GM23338 (cell line): ENCODE measurements at regions not wholly inside any gene's neighbourhood (a gene's known extent, or its start where the extent isn't known, plus 50 kb on each side); places are given as distances from the start of the nearest gene placed in this dataset.

Experiments
- ATAC-seq: fragments of 200-7000 bp; cut with Tn5 transposase; 3 replicates; pipeline ENCODE4 v1.9.1; 2020
- DNase-seq: peaks from one replicate; pipeline ENCODE4 v3.0.0-alpha.2; 2015; ENCODE audit warnings: low spot score
- H2AFZ ChIP-seq: fragments of 200-600 bp; sonication (generic); 2 replicates; pipeline ENCODE4 v1.8.0; 2016; ENCODE audit warnings: antibody characterized with exemption, mild to moderate bottlenecking, moderate library complexity
- H3F3A ChIP-seq: fragments of 200-600 bp; sonication (generic); replicated peaks from 2 replicates; pipeline ENCODE4 v1.8.0; 2017; ENCODE audit warnings: antibody characterized with exemption, mixed run types, low read depth
- H3K27ac ChIP-seq: fragments of 200-600 bp; sonication (generic); 2 replicates; pipeline ENCODE4 v1.6.1; 2016; ENCODE audit warnings: low read depth
- H3K27me3 ChIP-seq: fragments of 200-600 bp; sonication (generic); 2 replicates; pipeline ENCODE4 v1.8.0; 2016; ENCODE audit warnings: mild to moderate bottlenecking, mixed run types, moderate library complexity; ENCODE audit not compliant: insufficient read depth
- H3K36me3 ChIP-seq: fragments of 200-600 bp; sonication (generic); 2 replicates; pipeline ENCODE4 v1.8.0; 2016; ENCODE audit warnings: mild to moderate bottlenecking; ENCODE audit not compliant: insufficient read depth
- H3K4me1 ChIP-seq: fragments of 200-600 bp; sonication (generic); 2 replicates; pipeline ENCODE4 v1.8.0; 2016; ENCODE audit warnings: mild to moderate bottlenecking, moderate library complexity; ENCODE audit not compliant: insufficient read depth
- H3K4me2 ChIP-seq: fragments of 200-600 bp; sonication (generic); 2 replicates; pipeline ENCODE4 v1.7.1; 2017; ENCODE audit warnings: mixed run types
- H3K4me3 ChIP-seq: fragments of 200-600 bp; sonication (generic); 2 replicates; pipeline ENCODE4 v1.6.1; 2016; ENCODE audit warnings: mixed run types
- H3K79me2 ChIP-seq: fragments of 200-600 bp; sonication (generic); replicated peaks from 2 replicates; pipeline ENCODE4 v1.8.0; 2017; ENCODE audit warnings: mild to moderate bottlenecking; ENCODE audit not compliant: insufficient read depth
- H3K9me2 ChIP-seq: fragments of 200-600 bp; sonication (generic); 2 replicates; pipeline ENCODE4 v1.8.0; 2017; ENCODE audit not compliant: insufficient read depth
- H4K20me1 ChIP-seq: fragments of 200-600 bp; sonication (generic); replicated peaks from 2 replicates; pipeline ENCODE4 v1.8.0; 2017; ENCODE audit warnings: mild to moderate bottlenecking; ENCODE audit not compliant: insufficient read depth
- H3K27ac Mint-ChIP-seq: 2 replicates; pipeline ENCODE4 v1.8.0; 2020; ENCODE audit warnings: inconsistent platforms, mild to moderate bottlenecking, moderate library complexity, mixed read lengths
- H3K27me3 Mint-ChIP-seq: 3 replicates; pipeline ENCODE4 v1.8.0; 2022; ENCODE audit warnings: low read depth, mild to moderate bottlenecking, moderate library complexity, mixed read lengths, inconsistent platforms; ENCODE audit not compliant: insufficient read depth, poor library complexity
- H3K36me3 Mint-ChIP-seq: 3 replicates; pipeline ENCODE4 v1.8.0; 2021; ENCODE audit warnings: low read depth, mild to moderate bottlenecking, inconsistent platforms, moderate library complexity, mixed read lengths
- H3K4me1 Mint-ChIP-seq: 3 replicates; pipeline ENCODE4 v1.8.0; 2020; ENCODE audit warnings: mild to moderate bottlenecking, inconsistent platforms, mixed read lengths
- H3K4me3 Mint-ChIP-seq: 3 replicates; pipeline ENCODE4 v1.8.0; 2021; ENCODE audit warnings: moderate library complexity, mild to moderate bottlenecking, inconsistent platforms, mixed read lengths
- H3K9me3 Mint-ChIP-seq: 3 replicates; pipeline ENCODE4 v1.8.0; 2020; ENCODE audit warnings: moderate library complexity, mild to moderate bottlenecking, inconsistent platforms, mixed read lengths
- CREB1 ChIP-seq: fragments of 250-450 bp; sonication (Bioruptor Pico); IDR thresholded peaks from 2 replicates; pipeline ENCODE4 v1.5.0; 2020; ENCODE audit warnings: low read depth, mild to moderate bottlenecking, moderate library complexity
- EZH2 ChIP-seq: fragments of 200-600 bp; sonication (generic); IDR thresholded peaks from one replicate; pipeline ENCODE4 v1.8.0; 2017; ENCODE audit warnings: antibody characterized with exemption, mild to moderate bottlenecking, low read depth; ENCODE audit not compliant: unreplicated experiment
- EZH2phosphoT487 ChIP-seq: fragments of 200-600 bp; sonication (generic); IDR thresholded peaks from one replicate; pipeline ENCODE4 v1.8.1; 2018; ENCODE audit warnings: antibody characterized with exemption; ENCODE audit not compliant: unreplicated experiment
- JUNB ChIP-seq: IDR thresholded peaks from one replicate; pipeline ENCODE4 v1.6.1; 2016; ENCODE audit warnings: antibody characterized with exemption; ENCODE audit not compliant: unreplicated experiment
- NANOG ChIP-seq: IDR thresholded peaks from 2 replicates; pipeline ENCODE4 v1.6.1; 2016; ENCODE audit warnings: antibody characterized with exemption, borderline replicate concordance
- POLR2AphosphoS5 ChIP-seq: IDR thresholded peaks from 2 replicates; pipeline ENCODE4 v1.6.1; 2016; ENCODE audit warnings: antibody characterized with exemption, low read depth
- ZNF114 ChIP-seq: fragments of 250-450 bp; sonication (Bioruptor Pico); IDR thresholded peaks from 2 replicates; pipeline ENCODE4 v1.5.0; 2020; ENCODE audit warnings: mild to moderate bottlenecking, moderate library complexity
- ZNF331 ChIP-seq: fragments of 250-450 bp; sonication (Bioruptor Pico); IDR thresholded peaks from 2 replicates; pipeline ENCODE4 v1.5.0; 2020; ENCODE audit warnings: low read depth, mild to moderate bottlenecking, moderate library complexity
- TF ChIP-seq, protein P1 (sequence below), 2 experiments: fragments of 200-600 bp in 1 of 2; sonication (generic) in 1 of 2; conservative IDR thresholded peaks; 2 replicates each; pipeline versions ENCODE4 v1.5.1 to v1.6.1; 2016 to 2017; ENCODE audit warnings: antibody characterized with exemption in 2 of 2, low read depth in 2 of 2, mild to moderate bottlenecking in 2 of 2, moderate library complexity in 1 of 2
- TF ChIP-seq, protein P2 (sequence below): IDR thresholded peaks from 2 replicates; pipeline ENCODE4 v1.6.1; 2016; ENCODE audit warnings: antibody characterized with exemption
- TF ChIP-seq, protein P3 (sequence below): fragments of 250-450 bp; sonication (Bioruptor Pico); IDR thresholded peaks from 2 replicates; pipeline ENCODE4 v1.5.0; 2020; ENCODE audit warnings: mild to moderate bottlenecking, moderate library complexity
- TF ChIP-seq, protein P4 (sequence below): IDR thresholded peaks from one replicate; pipeline ENCODE4 v1.6.1; 2018; ENCODE audit warnings: antibody characterized with exemption; ENCODE audit not compliant: unreplicated experiment

DNA sequence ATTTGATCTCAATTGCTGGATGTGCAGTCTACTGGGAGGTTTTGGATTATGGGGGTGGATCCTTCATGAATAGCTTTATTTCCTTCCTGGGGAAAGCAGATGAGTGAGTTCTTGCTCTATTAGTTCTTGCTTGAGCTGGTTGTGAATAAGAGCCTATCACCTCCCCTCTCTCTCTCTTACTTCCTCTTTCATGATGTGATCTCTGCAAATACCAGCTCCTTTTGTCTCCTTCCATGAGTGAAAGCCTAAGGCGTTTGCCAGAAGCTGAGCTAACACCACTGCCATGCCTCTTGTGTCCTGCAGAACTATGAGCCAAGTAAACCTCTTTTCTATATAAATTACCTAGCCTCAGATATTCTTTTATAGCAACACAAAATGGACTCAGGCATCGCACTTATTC is 302.7 kb downstream of the CCER1 start (continued):
- TF ChIP-seq, protein P1, sequence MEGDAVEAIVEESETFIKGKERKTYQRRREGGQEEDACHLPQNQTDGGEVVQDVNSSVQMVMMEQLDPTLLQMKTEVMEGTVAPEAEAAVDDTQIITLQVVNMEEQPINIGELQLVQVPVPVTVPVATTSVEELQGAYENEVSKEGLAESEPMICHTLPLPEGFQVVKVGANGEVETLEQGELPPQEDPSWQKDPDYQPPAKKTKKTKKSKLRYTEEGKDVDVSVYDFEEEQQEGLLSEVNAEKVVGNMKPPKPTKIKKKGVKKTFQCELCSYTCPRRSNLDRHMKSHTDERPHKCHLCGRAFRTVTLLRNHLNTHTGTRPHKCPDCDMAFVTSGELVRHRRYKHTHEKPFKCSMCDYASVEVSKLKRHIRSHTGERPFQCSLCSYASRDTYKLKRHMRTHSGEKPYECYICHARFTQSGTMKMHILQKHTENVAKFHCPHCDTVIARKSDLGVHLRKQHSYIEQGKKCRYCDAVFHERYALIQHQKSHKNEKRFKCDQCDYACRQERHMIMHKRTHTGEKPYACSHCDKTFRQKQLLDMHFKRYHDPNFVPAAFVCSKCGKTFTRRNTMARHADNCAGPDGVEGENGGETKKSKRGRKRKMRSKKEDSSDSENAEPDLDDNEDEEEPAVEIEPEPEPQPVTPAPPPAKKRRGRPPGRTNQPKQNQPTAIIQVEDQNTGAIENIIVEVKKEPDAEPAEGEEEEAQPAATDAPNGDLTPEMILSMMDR (conservative IDR thresholded peaks at IDR 0.05; ENCODE audit: low read depth in 2 of 2): no peak
- TF ChIP-seq JUNB (no peak), CREB1 (CRISPR knock-in tag) (no peak), EZH2phosphoT487 (no peak)

DNA sequence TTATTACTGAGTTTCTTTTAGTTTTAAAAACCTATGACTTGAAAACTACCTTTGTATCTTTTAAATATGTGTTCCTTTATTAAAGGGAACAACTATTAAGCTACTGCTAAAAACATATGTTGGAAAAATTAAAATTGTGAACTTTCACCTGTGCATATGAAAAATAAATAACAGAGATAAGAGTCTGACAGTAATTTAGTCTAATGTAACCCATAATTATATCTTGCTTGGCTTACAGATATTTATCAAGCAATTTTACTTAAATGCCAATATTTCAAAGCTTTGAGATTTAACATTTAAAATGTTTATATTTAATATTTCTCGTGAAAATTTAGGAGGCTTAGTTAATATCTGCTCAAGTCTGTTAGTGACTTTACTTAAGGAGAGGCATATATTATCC is 309.8 kb downstream of the CCER1 start:
- Histone ChIP-seq H3K79me2 (no peaks in the 10 kb centered on the region), H3K4me3 (no peak overlapping the region), H4K20me1 (no peaks in the 10 kb centered on the region), H3K4me1 (peaks cover 9% of the 10 kb centered on the region), H3K27me3 (no peaks in the 10 kb centered on the region), H3K36me3 (no peaks in the 10 kb centered on the region), H3K9me2 (no peaks in the 10 kb centered on the region), H3K4me2 (no peak overlapping the region), H3K27ac (no peak overlapping the region), H2AFZ (no peak overlapping the region), H3F3A (no peaks in the 10 kb centered on the region)
- DNase-seq (no peak), ATAC-seq (no peak)
- Mint-ChIP-seq H3K27me3 (no peaks in the 10 kb centered on the region), H3K36me3 (peaks cover 2% of the 10 kb centered on the region; the same call in 1 of the 3 replicates), H3K4me1 (peaks cover 2% of the 10 kb centered on the region; the same call in 1 of the 3 replicates), H3K9me3 (peaks cover 6% of the 10 kb centered on the region; the same call in 2 of the 3 replicates), H3K4me3 (no peak overlapping the region), H3K27ac (no peak overlapping the region; the same call in 1 of the 2 replicates)
- no peak for TF ChIP-seq POLR2AphosphoS5
- TF ChIP-seq, protein P2, sequence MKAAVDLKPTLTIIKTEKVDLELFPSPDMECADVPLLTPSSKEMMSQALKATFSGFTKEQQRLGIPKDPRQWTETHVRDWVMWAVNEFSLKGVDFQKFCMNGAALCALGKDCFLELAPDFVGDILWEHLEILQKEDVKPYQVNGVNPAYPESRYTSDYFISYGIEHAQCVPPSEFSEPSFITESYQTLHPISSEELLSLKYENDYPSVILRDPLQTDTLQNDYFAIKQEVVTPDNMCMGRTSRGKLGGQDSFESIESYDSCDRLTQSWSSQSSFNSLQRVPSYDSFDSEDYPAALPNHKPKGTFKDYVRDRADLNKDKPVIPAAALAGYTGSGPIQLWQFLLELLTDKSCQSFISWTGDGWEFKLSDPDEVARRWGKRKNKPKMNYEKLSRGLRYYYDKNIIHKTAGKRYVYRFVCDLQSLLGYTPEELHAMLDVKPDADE: no peak
- TF ChIP-seq EZH2: no peak
- no peak for TF ChIP-seq CREB1 (CRISPR knock-in tag)
- no peak for TF ChIP-seq NANOG
- no peak for TF ChIP-seq ZNF331 (CRISPR knock-in tag)
- no peak for TF ChIP-seq ZNF114 (CRISPR knock-in tag)
- TF ChIP-seq EZH2phosphoT487: no peak
- TF ChIP-seq, protein P3, sequence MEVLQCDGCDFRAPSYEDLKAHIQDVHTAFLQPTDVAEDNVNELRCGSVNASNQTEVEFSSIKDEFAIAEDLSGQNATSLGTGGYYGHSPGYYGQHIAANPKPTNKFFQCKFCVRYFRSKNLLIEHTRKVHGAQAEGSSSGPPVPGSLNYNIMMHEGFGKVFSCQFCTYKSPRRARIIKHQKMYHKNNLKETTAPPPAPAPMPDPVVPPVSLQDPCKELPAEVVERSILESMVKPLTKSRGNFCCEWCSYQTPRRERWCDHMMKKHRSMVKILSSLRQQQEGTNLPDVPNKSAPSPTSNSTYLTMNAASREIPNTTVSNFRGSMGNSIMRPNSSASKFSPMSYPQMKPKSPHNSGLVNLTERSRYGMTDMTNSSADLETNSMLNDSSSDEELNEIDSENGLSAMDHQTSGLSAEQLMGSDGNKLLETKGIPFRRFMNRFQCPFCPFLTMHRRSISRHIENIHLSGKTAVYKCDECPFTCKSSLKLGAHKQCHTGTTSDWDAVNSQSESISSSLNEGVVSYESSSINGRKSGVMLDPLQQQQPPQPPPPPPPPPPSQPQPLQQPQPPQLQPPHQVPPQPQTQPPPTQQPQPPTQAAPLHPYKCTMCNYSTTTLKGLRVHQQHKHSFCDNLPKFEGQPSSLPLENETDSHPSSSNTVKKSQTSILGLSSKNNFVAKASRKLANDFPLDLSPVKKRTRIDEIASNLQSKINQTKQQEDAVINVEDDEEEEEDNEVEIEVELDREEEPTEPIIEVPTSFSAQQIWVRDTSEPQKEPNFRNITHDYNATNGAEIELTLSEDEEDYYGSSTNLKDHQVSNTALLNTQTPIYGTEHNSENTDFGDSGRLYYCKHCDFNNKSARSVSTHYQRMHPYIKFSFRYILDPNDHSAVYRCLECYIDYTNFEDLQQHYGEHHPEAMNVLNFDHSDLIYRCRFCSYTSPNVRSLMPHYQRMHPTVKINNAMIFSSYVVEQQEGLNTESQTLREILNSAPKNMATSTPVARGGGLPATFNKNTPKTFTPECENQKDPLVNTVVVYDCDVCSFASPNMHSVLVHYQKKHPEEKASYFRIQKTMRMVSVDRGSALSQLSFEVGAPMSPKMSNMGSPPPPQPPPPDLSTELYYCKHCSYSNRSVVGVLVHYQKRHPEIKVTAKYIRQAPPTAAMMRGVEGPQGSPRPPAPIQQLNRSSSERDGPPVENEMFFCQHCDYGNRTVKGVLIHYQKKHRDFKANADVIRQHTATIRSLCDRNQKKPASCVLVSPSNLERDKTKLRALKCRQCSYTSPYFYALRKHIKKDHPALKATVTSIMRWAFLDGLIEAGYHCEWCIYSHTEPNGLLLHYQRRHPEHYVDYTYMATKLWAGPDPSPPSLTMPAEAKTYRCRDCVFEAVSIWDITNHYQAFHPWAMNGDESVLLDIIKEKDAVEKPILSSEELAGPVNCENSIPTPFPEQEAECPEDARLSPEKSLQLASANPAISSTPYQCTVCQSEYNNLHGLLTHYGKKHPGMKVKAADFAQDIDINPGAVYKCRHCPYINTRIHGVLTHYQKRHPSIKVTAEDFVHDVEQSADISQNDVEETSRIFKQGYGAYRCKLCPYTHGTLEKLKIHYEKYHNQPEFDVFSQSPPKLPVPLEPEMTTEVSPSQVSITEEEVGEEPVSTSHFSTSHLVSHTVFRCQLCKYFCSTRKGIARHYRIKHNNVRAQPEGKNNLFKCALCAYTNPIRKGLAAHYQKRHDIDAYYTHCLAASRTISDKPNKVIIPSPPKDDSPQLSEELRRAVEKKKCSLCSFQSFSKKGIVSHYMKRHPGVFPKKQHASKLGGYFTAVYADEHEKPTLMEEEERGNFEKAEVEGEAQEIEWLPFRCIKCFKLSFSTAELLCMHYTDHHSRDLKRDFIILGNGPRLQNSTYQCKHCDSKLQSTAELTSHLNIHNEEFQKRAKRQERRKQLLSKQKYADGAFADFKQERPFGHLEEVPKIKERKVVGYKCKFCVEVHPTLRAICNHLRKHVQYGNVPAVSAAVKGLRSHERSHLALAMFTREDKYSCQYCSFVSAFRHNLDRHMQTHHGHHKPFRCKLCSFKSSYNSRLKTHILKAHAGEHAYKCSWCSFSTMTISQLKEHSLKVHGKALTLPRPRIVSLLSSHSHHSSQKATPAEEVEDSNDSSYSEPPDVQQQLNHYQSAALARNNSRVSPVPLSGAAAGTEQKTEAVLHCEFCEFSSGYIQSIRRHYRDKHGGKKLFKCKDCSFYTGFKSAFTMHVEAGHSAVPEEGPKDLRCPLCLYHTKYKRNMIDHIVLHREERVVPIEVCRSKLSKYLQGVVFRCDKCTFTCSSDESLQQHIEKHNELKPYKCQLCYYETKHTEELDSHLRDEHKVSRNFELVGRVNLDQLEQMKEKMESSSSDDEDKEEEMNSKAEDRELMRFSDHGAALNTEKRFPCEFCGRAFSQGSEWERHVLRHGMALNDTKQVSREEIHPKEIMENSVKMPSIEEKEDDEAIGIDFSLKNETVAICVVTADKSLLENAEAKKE (CRISPR knock-in tag): no peak
- TF ChIP-seq, protein P4, sequence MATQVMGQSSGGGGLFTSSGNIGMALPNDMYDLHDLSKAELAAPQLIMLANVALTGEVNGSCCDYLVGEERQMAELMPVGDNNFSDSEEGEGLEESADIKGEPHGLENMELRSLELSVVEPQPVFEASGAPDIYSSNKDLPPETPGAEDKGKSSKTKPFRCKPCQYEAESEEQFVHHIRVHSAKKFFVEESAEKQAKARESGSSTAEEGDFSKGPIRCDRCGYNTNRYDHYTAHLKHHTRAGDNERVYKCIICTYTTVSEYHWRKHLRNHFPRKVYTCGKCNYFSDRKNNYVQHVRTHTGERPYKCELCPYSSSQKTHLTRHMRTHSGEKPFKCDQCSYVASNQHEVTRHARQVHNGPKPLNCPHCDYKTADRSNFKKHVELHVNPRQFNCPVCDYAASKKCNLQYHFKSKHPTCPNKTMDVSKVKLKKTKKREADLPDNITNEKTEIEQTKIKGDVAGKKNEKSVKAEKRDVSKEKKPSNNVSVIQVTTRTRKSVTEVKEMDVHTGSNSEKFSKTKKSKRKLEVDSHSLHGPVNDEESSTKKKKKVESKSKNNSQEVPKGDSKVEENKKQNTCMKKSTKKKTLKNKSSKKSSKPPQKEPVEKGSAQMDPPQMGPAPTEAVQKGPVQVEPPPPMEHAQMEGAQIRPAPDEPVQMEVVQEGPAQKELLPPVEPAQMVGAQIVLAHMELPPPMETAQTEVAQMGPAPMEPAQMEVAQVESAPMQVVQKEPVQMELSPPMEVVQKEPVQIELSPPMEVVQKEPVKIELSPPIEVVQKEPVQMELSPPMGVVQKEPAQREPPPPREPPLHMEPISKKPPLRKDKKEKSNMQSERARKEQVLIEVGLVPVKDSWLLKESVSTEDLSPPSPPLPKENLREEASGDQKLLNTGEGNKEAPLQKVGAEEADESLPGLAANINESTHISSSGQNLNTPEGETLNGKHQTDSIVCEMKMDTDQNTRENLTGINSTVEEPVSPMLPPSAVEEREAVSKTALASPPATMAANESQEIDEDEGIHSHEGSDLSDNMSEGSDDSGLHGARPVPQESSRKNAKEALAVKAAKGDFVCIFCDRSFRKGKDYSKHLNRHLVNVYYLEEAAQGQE: no peak
